Gastroesophageal sphincter (tissue), 3 donors: ENCODE measurements at regions not wholly inside any gene's neighbourhood (a gene's known extent, or its start where the extent isn't known, plus 50 kb on each side); places are given as distances from the start of the nearest gene placed in this dataset.

Experiments
- EP300 ChIP-seq: sonication (generic); formaldehyde crosslinking; IDR thresholded peaks from one replicate; pipeline ENCODE4 v1.6.1; 2017; ENCODE audit warnings: antibody characterized with exemption, mild to moderate bottlenecking
- POLR2A ChIP-seq, 2 donors: fragments of 450-650 bp; IDR thresholded peaks; one replicate each; pipeline ENCODE4 v1.6.1; 2017; ENCODE audit warnings: antibody characterized with exemption in 2 of 2, mild to moderate bottlenecking in 2 of 2, moderate library complexity in 1 of 2
- POLR2AphosphoS5 ChIP-seq: sonication (generic); formaldehyde crosslinking; IDR thresholded peaks from one replicate; pipeline ENCODE4 v1.6.1; 2017; ENCODE audit warnings: antibody characterized with exemption
- TF ChIP-seq, protein P1 (sequence below), 4 experiments: fragments of 200-600 bp in 2 of 4; fragments of 450-650 bp in 2 of 4; sonication (generic) in 1 of 4; IDR thresholded peaks; one replicate each; pipeline ENCODE4 v1.5.1; 2017 to 2019; ENCODE audit warnings: antibody characterized with exemption in 4 of 4, mild to moderate bottlenecking in 2 of 4, moderate library complexity in 2 of 4

DNA sequence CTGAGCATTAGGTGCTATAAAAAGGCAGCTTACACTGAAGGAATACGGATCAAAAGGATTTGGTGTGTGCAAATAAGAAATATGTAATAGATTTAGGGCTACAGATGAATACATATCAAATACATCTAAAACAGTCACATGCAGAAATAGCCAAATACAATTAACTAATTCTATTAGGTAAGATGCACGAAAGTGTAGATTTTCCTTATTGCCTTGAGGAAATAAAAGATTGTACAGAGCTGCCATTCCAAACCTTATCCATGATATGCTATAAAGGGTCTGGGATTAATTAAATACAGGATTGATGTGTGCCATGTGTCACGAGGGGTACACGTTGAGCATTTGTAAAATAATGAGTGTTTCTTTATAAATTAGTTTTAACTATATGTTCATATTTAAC, 107.0 kb upstream of the ELOVL6 start:
- TF ChIP-seq, protein P1, sequence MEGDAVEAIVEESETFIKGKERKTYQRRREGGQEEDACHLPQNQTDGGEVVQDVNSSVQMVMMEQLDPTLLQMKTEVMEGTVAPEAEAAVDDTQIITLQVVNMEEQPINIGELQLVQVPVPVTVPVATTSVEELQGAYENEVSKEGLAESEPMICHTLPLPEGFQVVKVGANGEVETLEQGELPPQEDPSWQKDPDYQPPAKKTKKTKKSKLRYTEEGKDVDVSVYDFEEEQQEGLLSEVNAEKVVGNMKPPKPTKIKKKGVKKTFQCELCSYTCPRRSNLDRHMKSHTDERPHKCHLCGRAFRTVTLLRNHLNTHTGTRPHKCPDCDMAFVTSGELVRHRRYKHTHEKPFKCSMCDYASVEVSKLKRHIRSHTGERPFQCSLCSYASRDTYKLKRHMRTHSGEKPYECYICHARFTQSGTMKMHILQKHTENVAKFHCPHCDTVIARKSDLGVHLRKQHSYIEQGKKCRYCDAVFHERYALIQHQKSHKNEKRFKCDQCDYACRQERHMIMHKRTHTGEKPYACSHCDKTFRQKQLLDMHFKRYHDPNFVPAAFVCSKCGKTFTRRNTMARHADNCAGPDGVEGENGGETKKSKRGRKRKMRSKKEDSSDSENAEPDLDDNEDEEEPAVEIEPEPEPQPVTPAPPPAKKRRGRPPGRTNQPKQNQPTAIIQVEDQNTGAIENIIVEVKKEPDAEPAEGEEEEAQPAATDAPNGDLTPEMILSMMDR (IDR thresholded peaks at IDR 0.05) = no peak
- TF ChIP-seq POLR2A (IDR thresholded peaks at IDR 0.05) (no peak), EP300 (no peak), POLR2AphosphoS5 (no peak)
